ENCODE measurements at regions not wholly inside any gene's neighbourhood (a gene's known extent, or its start where the extent isn't known, plus 50 kb on each side); places are given as distances from the start of the nearest gene placed in this dataset.

GRCh38 chr17:79148584-79148983 is 74.0 kb downstream of the ENGASE start:
- Mint-ChIP-seq H3K4me3 (no peak overlapping the region), H3K4me1 (no peaks in the 10 kb centered on the region), H3K9me3 (no peaks in the 10 kb centered on the region), H3K36me3 (ENCODE audit: insufficient read depth) (no peaks in the 10 kb centered on the region), H3K27me3 (no peaks in the 10 kb centered on the region), H3K27ac (ENCODE audit: low read depth) (no peak overlapping the region)
- DNase-seq (ENCODE audit: low spot score in 2 of 2) (no peak), ATAC-seq (replicated peaks; ENCODE audit: extremely low read depth, poor library complexity, severe bottlenecking) (no peak)

DNA sequence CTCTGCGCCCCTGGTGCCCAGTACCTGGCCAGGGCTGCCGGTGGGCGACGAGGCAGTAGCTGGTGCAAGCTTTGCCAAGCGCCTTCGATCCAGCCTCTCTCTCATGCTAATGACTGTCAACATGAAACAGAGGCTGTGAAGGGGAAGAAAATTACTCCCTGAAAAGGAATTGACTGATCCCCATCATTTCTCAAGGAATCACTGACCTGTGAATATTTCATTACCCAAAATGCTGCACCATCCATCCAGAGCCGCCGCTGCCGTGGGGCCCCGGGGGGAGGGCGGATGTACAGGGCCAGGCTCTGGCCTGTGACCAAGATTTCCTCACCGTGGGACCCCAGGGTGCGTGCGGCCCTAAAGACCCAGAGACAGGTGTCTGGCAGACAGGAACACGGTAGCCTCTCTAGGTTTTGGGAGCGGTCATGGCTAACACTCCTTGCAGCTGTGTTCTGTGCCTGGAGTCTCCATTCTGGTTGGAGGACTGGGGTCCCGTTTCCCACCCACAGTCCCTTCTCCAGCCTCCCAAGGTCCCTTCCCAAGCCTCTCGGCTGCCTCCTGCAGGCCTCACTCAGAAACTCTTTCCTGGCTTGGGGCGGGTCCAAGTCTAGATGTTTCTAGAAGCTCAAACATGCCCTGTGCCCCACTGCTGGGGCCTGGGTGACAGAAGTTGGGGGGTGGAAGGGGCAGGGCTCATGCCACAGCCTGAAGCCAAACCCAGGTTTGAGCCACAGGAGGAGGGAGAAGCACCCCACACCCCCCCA is 73.3 kb downstream of the ENGASE start:
- Mint-ChIP-seq H3K4me1 (no peaks in the 10 kb centered on the region), H3K27me3 (no peaks in the 10 kb centered on the region), H3K27ac (ENCODE audit: low read depth) (no peak overlapping the region), H3K36me3 (ENCODE audit: insufficient read depth) (no peaks in the 10 kb centered on the region), H3K9me3 (no peaks in the 10 kb centered on the region), H3K4me3 (no peak overlapping the region)
- ATAC-seq (replicated peaks; ENCODE audit: extremely low read depth, poor library complexity, severe bottlenecking) (no peak), DNase-seq (ENCODE audit: low spot score in 2 of 2) (no peak)

DNA sequence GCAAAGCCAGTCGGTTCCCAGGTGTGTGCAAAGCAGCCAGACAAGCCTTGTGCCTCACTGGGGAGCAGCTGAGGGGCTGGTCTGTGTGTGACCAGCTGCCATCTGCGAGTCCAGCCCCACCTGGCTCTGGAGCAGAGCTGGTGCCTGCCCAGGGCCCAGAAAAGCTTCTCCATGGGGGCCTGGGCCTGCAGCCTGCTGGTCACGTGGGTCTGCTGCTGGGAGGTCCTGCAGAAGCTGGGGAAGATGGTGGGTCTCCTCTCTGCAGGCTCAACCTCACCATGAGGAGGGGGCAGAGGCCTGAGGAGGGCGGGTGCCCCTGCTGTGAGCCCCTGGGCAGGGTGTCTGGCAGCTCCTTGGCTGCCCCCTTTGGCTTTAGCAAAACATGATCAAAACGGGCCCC is 71.9 kb downstream of the ENGASE start:
- no peak for ATAC-seq (replicated peaks; ENCODE audit: extremely low read depth, poor library complexity, severe bottlenecking)
- Mint-ChIP-seq H3K4me3 (no peak overlapping the region), H3K27me3 (peaks cover 6% of the 10 kb centered on the region), H3K36me3 (ENCODE audit: insufficient read depth) (no peaks in the 10 kb centered on the region), H3K4me1 (no peaks in the 10 kb centered on the region), H3K27ac (ENCODE audit: low read depth) (no peak overlapping the region), H3K9me3 (no peaks in the 10 kb centered on the region)
- no peak for DNase-seq (ENCODE audit: low spot score in 2 of 2)

GRCh38 chr17:79145548-79145947 is 70.9 kb downstream of the ENGASE start:
- H3K36me3 Mint-ChIP-seq (ENCODE audit: insufficient read depth), result no peaks in the 10 kb centered on the region
- H3K27ac Mint-ChIP-seq (ENCODE audit: low read depth), result no peak overlapping the region
- no peaks in the 10 kb centered on the region for H3K9me3 Mint-ChIP-seq
- ATAC-seq (replicated peaks; ENCODE audit: extremely low read depth, poor library complexity, severe bottlenecking), result no peak
- no peak for DNase-seq (ENCODE audit: low spot score in 2 of 2)
- no peak overlapping the region for H3K4me3 Mint-ChIP-seq
- peaks cover 15% of the 10 kb centered on the region for H3K27me3 Mint-ChIP-seq
- H3K4me1 Mint-ChIP-seq, result no peaks in the 10 kb centered on the region

DNA sequence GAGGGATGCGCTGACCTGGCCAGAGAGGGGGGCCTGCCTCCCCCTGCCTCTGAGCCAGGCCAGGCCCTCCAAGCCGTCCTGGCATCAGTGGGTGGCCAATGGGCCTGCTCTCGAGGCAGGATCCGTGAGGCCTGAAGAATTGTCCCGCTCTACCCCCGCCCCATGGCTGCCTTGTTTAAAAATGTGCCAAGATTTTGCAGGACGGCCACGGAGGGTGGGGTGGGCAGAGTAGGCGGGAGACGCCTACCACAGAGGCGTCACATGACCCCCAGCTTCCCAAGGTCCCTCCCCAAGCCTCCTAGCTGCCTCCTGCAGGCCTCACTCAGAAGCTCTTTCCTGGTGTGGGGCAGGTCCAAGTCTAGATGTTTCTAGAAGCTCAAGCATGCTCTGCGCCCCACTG is 69.5 kb downstream of the ENGASE start:
- ATAC-seq (replicated peaks; ENCODE audit: extremely low read depth, poor library complexity, severe bottlenecking), result no peak
- Mint-ChIP-seq H3K4me3 (no peak overlapping the region), H3K27me3 (peaks cover 16% of the 10 kb centered on the region)

GRCh38 chr17:79142375-79142774 is 67.8 kb downstream of the ENGASE start:
- Mint-ChIP-seq H3K27ac (ENCODE audit: low read depth) (no peak overlapping the region), H3K27me3 (peaks cover 16% of the 10 kb centered on the region), H3K9me3 (no peaks in the 10 kb centered on the region), H3K36me3 (ENCODE audit: insufficient read depth) (no peaks in the 10 kb centered on the region), H3K4me1 (no peaks in the 10 kb centered on the region), H3K4me3 (no peak overlapping the region)
- ATAC-seq (replicated peaks; ENCODE audit: extremely low read depth, poor library complexity, severe bottlenecking) (no peak), DNase-seq (ENCODE audit: low spot score in 2 of 2) (no peak)

More for the DNA sequence above, 69.5 kb downstream of the ENGASE start:
- Mint-ChIP-seq H3K9me3 (no peaks in the 10 kb centered on the region), H3K27ac (ENCODE audit: low read depth) (no peak overlapping the region), H3K4me1 (no peaks in the 10 kb centered on the region), H3K36me3 (ENCODE audit: insufficient read depth) (no peaks in the 10 kb centered on the region)
- no peak for DNase-seq (ENCODE audit: low spot score in 2 of 2)

GRCh38 chr17:79141578-79142355 is 67.1 kb downstream of the ENGASE start:
- Mint-ChIP-seq H3K9me3 (no peaks in the 10 kb centered on the region), H3K36me3 (ENCODE audit: insufficient read depth) (no peaks in the 10 kb centered on the region), H3K4me3 (no peak overlapping the region), H3K27ac (ENCODE audit: low read depth) (no peak overlapping the region), H3K4me1 (no peaks in the 10 kb centered on the region), H3K27me3 (peaks cover 16% of the 10 kb centered on the region)
- ATAC-seq (replicated peaks; ENCODE audit: extremely low read depth, poor library complexity, severe bottlenecking), result no peak
- no peak for DNase-seq (ENCODE audit: low spot score in 2 of 2)

GRCh38 chr17:79138826-79139225 is 64.2 kb downstream of the ENGASE start:
- H3K27ac Mint-ChIP-seq (ENCODE audit: low read depth), result no peak overlapping the region
- peaks cover 33% of the 10 kb centered on the region for H3K27me3 Mint-ChIP-seq
- DNase-seq (ENCODE audit: low spot score in 2 of 2), result no peak
- ATAC-seq (replicated peaks; ENCODE audit: extremely low read depth, poor library complexity, severe bottlenecking), result no peak
- no peak overlapping the region for H3K4me3 Mint-ChIP-seq
- H3K4me1 Mint-ChIP-seq, result no peaks in the 10 kb centered on the region
- H3K9me3 Mint-ChIP-seq, result no peaks in the 10 kb centered on the region
- no peaks in the 10 kb centered on the region for H3K36me3 Mint-ChIP-seq (ENCODE audit: insufficient read depth)

DNA sequence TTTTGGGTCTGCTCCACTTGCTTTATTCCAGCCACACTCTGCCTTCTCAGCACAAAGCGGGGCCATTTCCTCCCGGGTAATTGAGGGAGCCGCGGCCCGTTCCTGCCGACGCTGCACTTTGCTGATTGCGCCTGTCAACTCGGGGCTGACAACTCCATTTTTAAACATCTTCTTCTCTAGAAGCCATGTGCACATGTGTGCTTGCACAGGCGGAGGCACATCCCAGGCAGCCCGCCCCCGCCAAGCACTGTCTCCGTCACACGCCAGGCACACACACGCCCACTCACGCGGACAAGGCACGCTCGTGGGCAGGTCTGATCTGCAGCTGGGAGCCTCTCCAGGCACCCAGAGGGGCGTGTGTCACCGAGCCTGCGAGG is 63.2 kb downstream of the ENGASE start:
- DNase-seq (ENCODE audit: low spot score in 2 of 2) (no peak), ATAC-seq (replicated peaks; ENCODE audit: extremely low read depth, poor library complexity, severe bottlenecking) (no peak)
- Mint-ChIP-seq H3K9me3 (no peaks in the 10 kb centered on the region), H3K36me3 (ENCODE audit: insufficient read depth) (no peaks in the 10 kb centered on the region), H3K27me3 (peaks cover 42% of the 10 kb centered on the region), H3K27ac (ENCODE audit: low read depth) (no peak overlapping the region), H3K4me1 (no peaks in the 10 kb centered on the region), H3K4me3 (no peak overlapping the region)

GRCh38 chr17:79137015-79137788 is 62.6 kb downstream of the ENGASE start:
- H3K27ac Mint-ChIP-seq (ENCODE audit: low read depth), result no peak overlapping the region
- no peak overlapping the region for H3K4me3 Mint-ChIP-seq
- no peaks in the 10 kb centered on the region for H3K9me3 Mint-ChIP-seq
- no peak for ATAC-seq (replicated peaks; ENCODE audit: extremely low read depth, poor library complexity, severe bottlenecking)
- peaks cover 42% of the 10 kb centered on the region for H3K27me3 Mint-ChIP-seq
- H3K36me3 Mint-ChIP-seq (ENCODE audit: insufficient read depth), result no peaks in the 10 kb centered on the region
- no peak for DNase-seq (ENCODE audit: low spot score in 2 of 2)
- H3K4me1 Mint-ChIP-seq, result no peaks in the 10 kb centered on the region

GRCh38 chr17:79136596-79136995 is 62.0 kb downstream of the ENGASE start:
- Mint-ChIP-seq H3K4me1 (no peaks in the 10 kb centered on the region), H3K27ac (ENCODE audit: low read depth) (no peak overlapping the region), H3K27me3 (peaks cover 36% of the 10 kb centered on the region), H3K36me3 (ENCODE audit: insufficient read depth) (no peaks in the 10 kb centered on the region), H3K4me3 (no peak overlapping the region), H3K9me3 (no peaks in the 10 kb centered on the region)
- DNase-seq (ENCODE audit: low spot score in 2 of 2) (no peak), ATAC-seq (replicated peaks; ENCODE audit: extremely low read depth, poor library complexity, severe bottlenecking) (no peak)
